HUES6 (cell line): ENCODE measurements at regions not wholly inside any gene's neighbourhood (a gene's known extent, or its start where the extent isn't known, plus 50 kb on each side); places are given as distances from the start of the nearest gene placed in this dataset.

Experiments used
- H3K27ac ChIP-seq: 2 replicates; pipeline ENCODE4 v1.7.0; 2013; ENCODE audit warnings: low read depth, mild to moderate bottlenecking, low read length, inconsistent platforms
- H3K27me3 ChIP-seq: 2 replicates; pipeline ENCODE4 v1.6.1; 2013; ENCODE audit warnings: low read length; ENCODE audit not compliant: control insufficient read depth, insufficient read depth
- H3K36me3 ChIP-seq: 2 replicates; pipeline ENCODE4 v1.6.1; 2013; ENCODE audit warnings: low read length; ENCODE audit not compliant: control insufficient read depth, insufficient read depth
- H3K4me1 ChIP-seq: 2 replicates; pipeline ENCODE4 v1.6.1; 2013; ENCODE audit warnings: low read length; ENCODE audit not compliant: control insufficient read depth, insufficient read depth
- H3K4me3 ChIP-seq: 2 replicates; pipeline ENCODE4 v1.5.1; 2013; ENCODE audit warnings: low read depth, low read length
- H3K9ac ChIP-seq: one replicate; pipeline ENCODE4 v1.6.1; 2013; ENCODE audit warnings: mild to moderate bottlenecking, low read length
- H3K9me3 ChIP-seq: 2 replicates; pipeline ENCODE4 v1.6.1; 2013; ENCODE audit warnings: low read depth, low read length; ENCODE audit not compliant: control insufficient read depth, insufficient read depth

GRCh38 chr13:81610644-81611043 lies 1269.7 kb upstream of the SPRY2 start:
- H3K4me3 ChIP-seq = no peak overlapping the region
- H3K9me3 ChIP-seq = no peaks in the 10 kb centered on the region
- no peaks in the 10 kb centered on the region for H3K36me3 ChIP-seq
- H3K4me1 ChIP-seq = no peaks in the 10 kb centered on the region
- no peaks in the 10 kb centered on the region for H3K27me3 ChIP-seq
- no peak overlapping the region for H3K27ac ChIP-seq
- no peak overlapping the region for H3K9ac ChIP-seq

DNA sequence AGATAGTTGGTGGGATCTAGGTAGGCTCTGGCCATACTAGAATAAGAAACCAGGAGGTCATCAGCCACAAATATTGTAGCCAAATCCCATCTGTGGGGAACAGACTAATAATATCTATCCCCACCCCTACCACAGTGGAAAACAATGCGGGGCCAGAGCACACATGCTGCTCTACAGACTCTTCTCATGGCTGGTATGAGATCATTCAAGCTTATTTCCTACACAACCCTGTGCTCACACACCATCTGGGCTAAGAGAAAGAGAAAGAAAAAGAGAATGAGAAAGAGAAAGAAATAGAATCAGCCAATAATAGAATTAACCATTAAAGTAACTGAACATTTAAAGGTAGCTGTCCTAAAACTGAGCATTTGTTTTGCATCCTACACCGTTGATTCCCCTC lies 1268.4 kb upstream of the SPRY2 start:
- H3K4me3 ChIP-seq = no peak overlapping the region
- no peak overlapping the region for H3K9ac ChIP-seq
- H3K27me3 ChIP-seq = no peaks in the 10 kb centered on the region
- H3K9me3 ChIP-seq = no peaks in the 10 kb centered on the region
- H3K36me3 ChIP-seq = no peaks in the 10 kb centered on the region
- H3K4me1 ChIP-seq = no peaks in the 10 kb centered on the region
- no peak overlapping the region for H3K27ac ChIP-seq

DNA sequence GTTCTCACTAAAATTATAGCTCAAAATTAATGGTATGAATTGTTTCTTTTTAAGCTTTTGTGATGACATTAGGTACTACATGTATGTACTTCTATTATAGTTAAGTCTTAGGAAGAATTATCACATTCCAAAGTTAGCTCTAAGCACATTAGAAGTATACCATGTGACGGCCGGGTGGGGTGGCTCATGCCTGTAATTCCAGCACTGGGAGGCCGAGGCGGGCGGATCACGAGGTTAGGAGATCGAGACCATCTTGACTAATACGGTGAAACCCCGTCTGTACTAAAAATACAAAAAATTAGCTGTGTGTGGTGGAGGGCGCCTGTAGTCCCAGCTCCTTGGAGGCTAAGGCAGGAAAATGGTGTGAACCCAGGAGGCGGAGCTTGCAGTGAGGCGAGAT lies 1265.1 kb upstream of the SPRY2 start:
- Histone ChIP-seq H3K9ac (no peak overlapping the region), H3K27me3 (no peaks in the 10 kb centered on the region), H3K27ac (no peak overlapping the region), H3K36me3 (no peaks in the 10 kb centered on the region), H3K4me1 (no peaks in the 10 kb centered on the region), H3K9me3 (no peaks in the 10 kb centered on the region), H3K4me3 (no peak overlapping the region)

- Histone ChIP-seq H3K27me3 (no peaks in the 10 kb centered on the region), H3K9me3 (no peaks in the 10 kb centered on the region), H3K4me1 (no peaks in the 10 kb centered on the region; the same call in 1 of the 2 replicates), H3K9ac (no peak overlapping the region), H3K36me3 (no peaks in the 10 kb centered on the region), H3K27ac (no peak overlapping the region), H3K4me3 (no peak overlapping the region)
Measured at GRCh38 chr13:81602241-81602640, 1261.3 kb upstream of the SPRY2 start.

- H3K4me1 ChIP-seq = no peaks in the 10 kb centered on the region; the same call in 1 of the 2 replicates
- H3K36me3 ChIP-seq = no peaks in the 10 kb centered on the region
- H3K9ac ChIP-seq = no peak overlapping the region
- no peak overlapping the region for H3K4me3 ChIP-seq
- no peaks in the 10 kb centered on the region for H3K27me3 ChIP-seq
- H3K27ac ChIP-seq = no peak overlapping the region
- no peaks in the 10 kb centered on the region for H3K9me3 ChIP-seq
Measured at GRCh38 chr13:81597101-81597500, 1256.2 kb upstream of the SPRY2 start.

DNA sequence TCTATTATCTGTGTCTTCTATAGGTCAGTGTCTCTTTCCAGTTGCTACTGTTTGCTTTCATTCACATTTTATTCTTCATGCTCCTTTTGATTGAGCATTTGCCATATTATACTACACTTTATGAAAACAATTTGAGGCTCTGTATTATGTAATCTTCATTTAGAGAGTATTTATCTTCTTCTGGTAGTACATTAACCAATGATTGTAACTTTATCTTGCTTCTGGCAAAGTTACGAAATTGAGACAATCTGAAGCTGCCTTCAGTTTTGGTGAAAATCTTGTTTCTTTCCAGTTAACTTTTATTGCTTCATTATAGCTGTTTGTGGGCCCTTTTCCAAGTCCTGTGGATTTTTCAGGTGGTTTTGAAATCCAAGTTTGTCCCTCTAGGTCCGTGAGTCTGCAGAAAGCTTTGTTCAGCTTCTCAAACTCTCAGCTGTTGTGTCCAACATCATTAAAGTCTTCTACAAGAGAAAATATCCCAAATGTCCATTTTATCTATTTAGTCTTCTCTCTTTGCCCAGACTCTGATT lies 1255.4 kb upstream of the SPRY2 start:
- Histone ChIP-seq H3K9me3 (no peaks in the 10 kb centered on the region), H3K4me1 (no peaks in the 10 kb centered on the region; the same call in 1 of the 2 replicates), H3K4me3 (no peak overlapping the region), H3K27me3 (no peaks in the 10 kb centered on the region), H3K9ac (no peak overlapping the region), H3K36me3 (no peaks in the 10 kb centered on the region), H3K27ac (no peak overlapping the region)

DNA sequence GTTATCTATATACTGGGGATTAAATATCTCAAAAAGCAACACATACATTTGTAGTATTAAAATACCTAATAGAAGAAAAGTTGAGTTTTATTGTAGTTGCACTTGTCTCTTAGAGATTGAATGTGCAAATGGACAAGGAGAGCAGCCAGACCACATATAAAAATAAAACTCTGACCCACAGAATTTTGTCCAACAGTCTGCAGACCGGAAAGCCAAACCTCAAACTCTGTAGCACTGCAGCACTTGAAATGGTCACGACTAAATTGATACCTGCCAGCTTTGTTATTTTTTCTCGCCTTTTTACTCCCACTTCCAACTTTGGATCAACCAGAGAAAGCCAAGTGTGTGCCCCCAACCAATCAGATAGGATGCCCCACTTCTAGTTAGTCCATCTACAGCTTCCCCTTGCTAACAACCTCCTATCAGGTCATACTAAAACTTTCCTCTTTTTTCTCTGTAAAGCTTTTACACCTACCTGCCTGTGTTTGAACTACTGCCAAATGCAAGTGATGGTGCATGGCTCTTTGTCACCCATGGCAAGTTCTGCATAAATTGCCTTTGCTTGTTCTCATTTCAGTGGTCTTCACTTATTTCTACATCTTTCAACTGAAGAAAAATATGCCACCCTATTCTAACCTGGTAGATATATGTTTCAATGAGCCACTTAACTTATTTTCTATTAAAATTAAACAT lies 1250.7 kb upstream of the SPRY2 start:
- no peaks in the 10 kb centered on the region for H3K27me3 ChIP-seq

GRCh38 chr13:81582381-81582780 lies 1241.5 kb upstream of the SPRY2 start:
- Histone ChIP-seq H3K4me1 (peaks cover 6% of the 10 kb centered on the region; the same call in 1 of the 2 replicates), H3K9me3 (no peaks in the 10 kb centered on the region), H3K27ac (no peak overlapping the region), H3K9ac (no peak overlapping the region), H3K36me3 (no peaks in the 10 kb centered on the region), H3K27me3 (no peaks in the 10 kb centered on the region), H3K4me3 (no peak overlapping the region)

More for the DNA sequence above, 1250.7 kb upstream of the SPRY2 start:
- H3K4me1 ChIP-seq = no peaks in the 10 kb centered on the region
- no peak overlapping the region for H3K4me3 ChIP-seq
- no peaks in the 10 kb centered on the region for H3K36me3 ChIP-seq
- H3K9me3 ChIP-seq = no peaks in the 10 kb centered on the region
- no peak overlapping the region for H3K27ac ChIP-seq
- no peak overlapping the region for H3K9ac ChIP-seq

- Histone ChIP-seq H3K4me3 (no peak overlapping the region), H3K36me3 (no peaks in the 10 kb centered on the region), H3K9ac (no peak overlapping the region), H3K27ac (peak overlapping the region; percentile 47; the same call in 1 of the 2 replicates), H3K4me1 (peaks cover 6% of the 10 kb centered on the region; the same call in 1 of the 2 replicates), H3K9me3 (0 out of 2 replicates have a peak, but pooled peaks cover 2% of the 10 kb centered on the region), H3K27me3 (no peaks in the 10 kb centered on the region)
Measured at GRCh38 chr13:81577601-81578195, 1236.8 kb upstream of the SPRY2 start.

DNA sequence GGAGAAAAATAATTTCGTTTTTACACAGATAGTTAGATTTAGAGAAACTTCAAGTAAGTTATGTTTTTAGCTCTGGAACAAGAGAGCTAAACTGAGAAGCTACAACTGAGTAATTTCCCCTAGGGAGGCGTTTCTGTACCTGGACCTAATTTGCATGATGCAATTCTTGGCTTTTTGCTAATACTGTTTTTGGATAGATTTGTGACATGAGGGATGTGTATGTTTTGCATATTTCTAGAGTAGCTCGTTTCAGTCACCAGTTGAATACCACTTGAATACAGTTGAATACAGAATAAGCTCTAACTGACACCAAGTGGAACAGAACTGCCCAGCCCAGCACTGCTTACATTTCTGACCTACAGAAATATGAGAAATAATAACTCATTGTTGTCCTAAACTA lies 1227.9 kb upstream of the SPRY2 start:
- Histone ChIP-seq H3K36me3 (no peaks in the 10 kb centered on the region), H3K4me1 (no peaks in the 10 kb centered on the region), H3K9ac (no peak overlapping the region), H3K27ac (no peak overlapping the region), H3K9me3 (no peaks in the 10 kb centered on the region), H3K27me3 (no peaks in the 10 kb centered on the region), H3K4me3 (no peak overlapping the region)

GRCh38 chr13:81565849-81566248 lies 1224.9 kb upstream of the SPRY2 start:
- H3K9me3 ChIP-seq = no peaks in the 10 kb centered on the region
- H3K27ac ChIP-seq = no peak overlapping the region
- H3K36me3 ChIP-seq = no peaks in the 10 kb centered on the region
- no peak overlapping the region for H3K4me3 ChIP-seq
- no peaks in the 10 kb centered on the region for H3K27me3 ChIP-seq
- H3K9ac ChIP-seq = no peak overlapping the region
- no peaks in the 10 kb centered on the region for H3K4me1 ChIP-seq
